ENCODE measurements at regions not wholly inside any gene's neighbourhood (a gene's known extent, or its start where the extent isn't known, plus 50 kb on each side); places are given as distances from the start of the nearest gene placed in this dataset.

GRCh38 chr13:80033286-80033685 is 307.6 kb downstream of the SPRY2 start:
- Mint-ChIP-seq H3K4me3 (no peak overlapping the region), H3K27ac (no peak overlapping the region), H3K4me1 (no peaks in the 10 kb centered on the region), H3K9me3 (no peaks in the 10 kb centered on the region), H3K27me3 (no peaks in the 10 kb centered on the region)
- DNase-seq (no peak), ATAC-seq (no peak)

- no peak for DNase-seq
- no peak overlapping the region for H3K27ac Mint-ChIP-seq
- ATAC-seq = no peak
- no peaks in the 10 kb centered on the region for H3K4me1 Mint-ChIP-seq
- H3K27me3 Mint-ChIP-seq = no peaks in the 10 kb centered on the region
- H3K4me3 Mint-ChIP-seq = no peak overlapping the region
- no peaks in the 10 kb centered on the region for H3K9me3 Mint-ChIP-seq
Observed at GRCh38 chr13:80030491-80030890, 310.4 kb downstream of the SPRY2 start.

- Mint-ChIP-seq H3K27ac (no peak overlapping the region), H3K4me3 (no peak overlapping the region), H3K9me3 (no peaks in the 10 kb centered on the region), H3K27me3 (no peaks in the 10 kb centered on the region), H3K4me1 (no peaks in the 10 kb centered on the region)
- ATAC-seq = no peak
- no peak for DNase-seq
Observed at GRCh38 chr13:80029170-80029569, 311.8 kb downstream of the SPRY2 start.

GRCh38 chr13:80022146-80022545 is 318.8 kb downstream of the SPRY2 start:
- ATAC-seq (no peak), DNase-seq (no peak)
- H3K4me3 Mint-ChIP-seq = no peak overlapping the region
- H3K27ac Mint-ChIP-seq = no peak overlapping the region
- H3K27me3 Mint-ChIP-seq = no peaks in the 10 kb centered on the region
- no peaks in the 10 kb centered on the region for H3K4me1 Mint-ChIP-seq
- H3K9me3 Mint-ChIP-seq = no peaks in the 10 kb centered on the region

- Mint-ChIP-seq H3K27ac (no peak overlapping the region), H3K9me3 (no peaks in the 10 kb centered on the region), H3K4me3 (no peak overlapping the region), H3K27me3 (no peaks in the 10 kb centered on the region), H3K4me1 (no peaks in the 10 kb centered on the region)
- no peak for DNase-seq
- ATAC-seq = no peak
Observed at GRCh38 chr13:80012251-80012650, 328.7 kb downstream of the SPRY2 start.

GRCh38 chr13:80011448-80012212 is 329.3 kb downstream of the SPRY2 start:
- ATAC-seq (no peak), DNase-seq (no peak)
- H3K4me3 Mint-ChIP-seq = no peak overlapping the region
- H3K4me1 Mint-ChIP-seq = no peaks in the 10 kb centered on the region
- H3K27ac Mint-ChIP-seq = no peak overlapping the region
- H3K9me3 Mint-ChIP-seq = no peaks in the 10 kb centered on the region
- no peaks in the 10 kb centered on the region for H3K27me3 Mint-ChIP-seq

GRCh38 chr13:80010846-80011245 is 330.1 kb downstream of the SPRY2 start:
- no peaks in the 10 kb centered on the region for H3K4me1 Mint-ChIP-seq
- DNase-seq (no peak), ATAC-seq (no peak)
- H3K9me3 Mint-ChIP-seq = no peaks in the 10 kb centered on the region
- no peak overlapping the region for H3K27ac Mint-ChIP-seq
- H3K27me3 Mint-ChIP-seq = no peaks in the 10 kb centered on the region
- no peak overlapping the region for H3K4me3 Mint-ChIP-seq

- Mint-ChIP-seq H3K9me3 (no peaks in the 10 kb centered on the region), H3K27me3 (no peaks in the 10 kb centered on the region), H3K27ac (no peak overlapping the region), H3K4me3 (no peak overlapping the region), H3K4me1 (no peaks in the 10 kb centered on the region)
- DNase-seq (no peak), ATAC-seq (no peak)
Observed at GRCh38 chr13:80010286-80010831, 330.6 kb downstream of the SPRY2 start.

- no peaks in the 10 kb centered on the region for H3K4me1 Mint-ChIP-seq
- H3K27me3 Mint-ChIP-seq = no peaks in the 10 kb centered on the region
- no peak for ATAC-seq
- DNase-seq = no peak
- H3K4me3 Mint-ChIP-seq = no peak overlapping the region
- no peaks in the 10 kb centered on the region for H3K9me3 Mint-ChIP-seq
- H3K27ac Mint-ChIP-seq = no peak overlapping the region
Observed at GRCh38 chr13:80009760-80010159, 331.2 kb downstream of the SPRY2 start.

- H3K27me3 Mint-ChIP-seq = no peaks in the 10 kb centered on the region
- DNase-seq = no peak
- no peak for ATAC-seq
- H3K9me3 Mint-ChIP-seq = no peaks in the 10 kb centered on the region
- H3K27ac Mint-ChIP-seq = no peak overlapping the region
- no peaks in the 10 kb centered on the region for H3K4me1 Mint-ChIP-seq
- H3K4me3 Mint-ChIP-seq = no peak overlapping the region
Observed at GRCh38 chr13:80006940-80007339, 334.0 kb downstream of the SPRY2 start.

GRCh38 chr13:80001510-80001842 is 339.4 kb downstream of the SPRY2 start:
- ATAC-seq (no peak), DNase-seq (no peak)
- Mint-ChIP-seq H3K9me3 (no peaks in the 10 kb centered on the region), H3K4me3 (no peak overlapping the region), H3K27me3 (no peaks in the 10 kb centered on the region), H3K4me1 (no peaks in the 10 kb centered on the region), H3K27ac (no peak overlapping the region)

- H3K27me3 Mint-ChIP-seq = no peaks in the 10 kb centered on the region
- no peaks in the 10 kb centered on the region for H3K4me1 Mint-ChIP-seq
- ATAC-seq (no peak), DNase-seq (no peak)
- H3K27ac Mint-ChIP-seq = no peak overlapping the region
- H3K4me3 Mint-ChIP-seq = no peak overlapping the region
- no peaks in the 10 kb centered on the region for H3K9me3 Mint-ChIP-seq
Observed at GRCh38 chr13:80000684-80001509, 340.0 kb downstream of the SPRY2 start.

- no peak for DNase-seq
- no peak overlapping the region for H3K27ac Mint-ChIP-seq
- no peak for ATAC-seq
Observed at GRCh38 chr13:79999601-80000000, 341.3 kb downstream of the SPRY2 start.

GRCh38 chr13:79998381-79998880 is 342.5 kb downstream of the SPRY2 start:
- no peak for DNase-seq
- Mint-ChIP-seq H3K4me1 (no peaks in the 10 kb centered on the region), H3K4me3 (no peak overlapping the region), H3K27ac (no peak overlapping the region), H3K27me3 (no peaks in the 10 kb centered on the region), H3K9me3 (no peaks in the 10 kb centered on the region)
- no peak for ATAC-seq

More at GRCh38 chr13:79999601-80000000, 341.3 kb downstream of the SPRY2 start:
- Mint-ChIP-seq H3K27me3 (no peaks in the 10 kb centered on the region), H3K9me3 (no peaks in the 10 kb centered on the region), H3K4me1 (no peaks in the 10 kb centered on the region), H3K4me3 (no peak overlapping the region)

GRCh38 chr13:79997244-79997643 is 343.7 kb downstream of the SPRY2 start:
- H3K27me3 Mint-ChIP-seq = no peaks in the 10 kb centered on the region
- no peak overlapping the region for H3K27ac Mint-ChIP-seq
- H3K9me3 Mint-ChIP-seq = no peaks in the 10 kb centered on the region
- DNase-seq (no peak), ATAC-seq (no peak)
- H3K4me1 Mint-ChIP-seq = no peaks in the 10 kb centered on the region
- H3K4me3 Mint-ChIP-seq = no peak overlapping the region

GRCh38 chr13:79995334-79995733 is 345.6 kb downstream of the SPRY2 start:
- H3K9me3 Mint-ChIP-seq = peaks cover 0 to 5% of the 10 kb centered on the region in 2 donors
- no peak overlapping the region for H3K4me3 Mint-ChIP-seq
- no peak overlapping the region for H3K27ac Mint-ChIP-seq
- no peaks in the 10 kb centered on the region for H3K4me1 Mint-ChIP-seq
- no peak for DNase-seq
- ATAC-seq = no peak
- no peaks in the 10 kb centered on the region for H3K27me3 Mint-ChIP-seq

Data from stimulated activated naive CD8-positive, alpha-beta T cell treated with anti-CD3 and anti-CD28 coated beads, Interleukin-15, amount 100 ng/mL, for 72 hours (primary cell).